Prostate gland (tissue), 2 donors: ENCODE measurements at regions not wholly inside any gene's neighbourhood (a gene's known extent, or its start where the extent isn't known, plus 50 kb on each side); places are given as distances from the start of the nearest gene placed in this dataset.

ENCODE experiments used
- DNase-seq: peaks from one replicate; pipeline ENCODE4 v3.0.0-alpha.2; 2019; ENCODE audit warnings: low spot score
- H3K27ac ChIP-seq, 2 donors: fragments of 200-600 bp; sonication (generic); 2 replicates each; pipeline ENCODE4 v1.5.1; 2017 to 2019
- H3K27me3 ChIP-seq: fragments of 200-600 bp; sonication (generic); replicated peaks from 2 replicates; pipeline ENCODE4 v1.5.1; 2019; ENCODE audit not compliant: insufficient read depth
- H3K36me3 ChIP-seq, 2 donors: fragments of 200-600 bp; sonication (generic); 1 replicate in 1 of 2; 2 replicates in 1 of 2; pipeline versions ENCODE4 v1.5.1 to v1.8.1; 2017 to 2019
- H3K4me1 ChIP-seq: fragments of 200-600 bp; sonication (generic); replicated peaks from 2 replicates; pipeline ENCODE4 v1.5.1; 2019
- H3K4me3 ChIP-seq, 2 donors: fragments of 200-600 bp; sonication (generic); 2 replicates each; pipeline ENCODE4 v1.5.1; 2017 to 2019
- H3K9me3 ChIP-seq: fragments of 200-600 bp; sonication (generic); 2 replicates; pipeline ENCODE4 v1.5.1; 2017
- POLR2A ChIP-seq: fragments of 450-650 bp; IDR thresholded peaks from one replicate; pipeline ENCODE4 v1.6.1; 2016; ENCODE audit warnings: antibody characterized with exemption, mild to moderate bottlenecking
- POLR2AphosphoS5 ChIP-seq: sonication (generic); formaldehyde crosslinking; IDR thresholded peaks from one replicate; pipeline ENCODE4 v1.6.1; 2017; ENCODE audit warnings: antibody characterized with exemption
- WGBS: methylation state at CpG from one replicate; pipeline ENCODE4 v1.1.5; 2018; 5-methylcytosine and 5-hydroxymethylcytosine counted together
- intact Hi-C: fragments of 100-400 bp; cut with DNase I; formaldehyde crosslinking; loops from one replicate; pipeline ENCODE4 v1.14.2; 2022
- TF ChIP-seq, protein P1 (sequence below), 4 experiments: fragments of 200-600 bp in 2 of 4; fragments of 450-650 bp in 2 of 4; sonication (generic) in 2 of 4; IDR thresholded peaks; 1 replicate in 3 of 4; 2 replicates in 1 of 4; pipeline ENCODE4 v1.5.1; 2016 to 2019; ENCODE audit warnings: antibody characterized with exemption in 4 of 4, mild to moderate bottlenecking in 2 of 4, moderate library complexity in 2 of 4

DNA sequence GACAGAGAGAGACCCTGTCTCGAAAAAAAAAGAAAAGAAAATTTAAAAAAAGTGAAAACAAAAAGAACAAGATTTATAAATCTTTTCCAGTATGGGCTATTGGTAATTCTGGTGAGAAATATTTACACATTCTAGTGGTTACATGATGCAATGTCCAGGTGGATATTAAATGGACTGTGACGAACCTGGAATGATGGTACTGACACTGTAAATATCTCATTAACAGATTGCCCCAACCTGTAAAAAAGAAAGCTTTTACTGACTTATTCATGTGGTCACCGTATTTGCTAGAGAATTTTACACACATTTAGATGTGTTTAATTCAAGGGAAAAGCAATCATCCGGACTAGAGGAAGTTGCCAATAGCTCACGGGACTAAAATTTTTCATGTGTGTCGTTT, 162.1 kb upstream of the LRIG1 start:
- Histone ChIP-seq H3K4me3 (no peak overlapping the region), H3K4me1 (no peaks in the 10 kb centered on the region), H3K27ac (no peak overlapping the region), H3K27me3 (no peaks in the 10 kb centered on the region), H3K9me3 (no peaks in the 10 kb centered on the region), H3K36me3 (no peaks in the 10 kb centered on the region)
- intact Hi-C loops: no loop called here
- no peak for DNase-seq
- 65% methylated on average over 6 of the region's 6 CpGs for WGBS
- TF ChIP-seq, protein P1, sequence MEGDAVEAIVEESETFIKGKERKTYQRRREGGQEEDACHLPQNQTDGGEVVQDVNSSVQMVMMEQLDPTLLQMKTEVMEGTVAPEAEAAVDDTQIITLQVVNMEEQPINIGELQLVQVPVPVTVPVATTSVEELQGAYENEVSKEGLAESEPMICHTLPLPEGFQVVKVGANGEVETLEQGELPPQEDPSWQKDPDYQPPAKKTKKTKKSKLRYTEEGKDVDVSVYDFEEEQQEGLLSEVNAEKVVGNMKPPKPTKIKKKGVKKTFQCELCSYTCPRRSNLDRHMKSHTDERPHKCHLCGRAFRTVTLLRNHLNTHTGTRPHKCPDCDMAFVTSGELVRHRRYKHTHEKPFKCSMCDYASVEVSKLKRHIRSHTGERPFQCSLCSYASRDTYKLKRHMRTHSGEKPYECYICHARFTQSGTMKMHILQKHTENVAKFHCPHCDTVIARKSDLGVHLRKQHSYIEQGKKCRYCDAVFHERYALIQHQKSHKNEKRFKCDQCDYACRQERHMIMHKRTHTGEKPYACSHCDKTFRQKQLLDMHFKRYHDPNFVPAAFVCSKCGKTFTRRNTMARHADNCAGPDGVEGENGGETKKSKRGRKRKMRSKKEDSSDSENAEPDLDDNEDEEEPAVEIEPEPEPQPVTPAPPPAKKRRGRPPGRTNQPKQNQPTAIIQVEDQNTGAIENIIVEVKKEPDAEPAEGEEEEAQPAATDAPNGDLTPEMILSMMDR (IDR thresholded peaks at IDR 0.05): no peak
- TF ChIP-seq POLR2A (no peak), POLR2AphosphoS5 (no peak)

DNA sequence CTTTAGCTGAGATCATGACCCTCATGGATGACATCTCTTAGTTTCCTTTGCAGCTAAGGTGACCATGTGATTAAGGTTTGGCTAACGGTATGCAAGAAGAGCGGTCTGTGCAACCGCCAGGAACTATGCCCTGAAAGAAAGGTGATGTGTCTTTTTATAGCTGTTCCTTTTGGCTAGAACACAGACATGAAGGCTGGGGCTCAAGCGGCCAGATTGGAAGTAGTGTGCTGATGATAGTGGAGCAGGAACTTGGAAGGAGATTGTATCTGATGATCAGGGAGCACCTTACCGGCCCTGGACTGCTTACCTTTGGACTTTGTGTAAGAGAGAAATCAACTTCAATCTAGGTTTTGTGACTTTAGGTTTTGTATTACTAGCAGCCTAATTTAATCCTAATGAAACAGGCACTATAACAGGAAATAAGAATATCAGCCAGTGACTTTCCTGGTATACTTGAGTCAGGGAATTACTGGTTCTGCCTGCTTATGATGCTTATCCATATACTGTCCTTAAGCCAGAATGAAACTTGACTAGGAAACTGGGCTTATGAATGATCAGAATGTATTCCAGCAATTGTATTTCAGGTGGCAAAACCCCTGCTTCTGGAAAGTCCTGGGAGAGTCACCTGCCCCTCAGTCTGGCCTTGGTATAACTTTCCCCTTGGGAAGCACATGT, 164.3 kb upstream of the LRIG1 start:
- H3K4me1 ChIP-seq: no peaks in the 10 kb centered on the region
- H3K27me3 ChIP-seq: no peaks in the 10 kb centered on the region
- H3K36me3 ChIP-seq: no peaks in the 10 kb centered on the region
- H3K9me3 ChIP-seq: no peaks in the 10 kb centered on the region
- no peak overlapping the region for H3K27ac ChIP-seq
- intact Hi-C loops: no loop called here
- DNase-seq: peak; percentile 25
- H3K4me3 ChIP-seq: no peak overlapping the region
- 42% methylated on average over 5 of the region's 5 CpGs for WGBS
- TF ChIP-seq POLR2A (no peak), POLR2AphosphoS5 (no peak)
- TF ChIP-seq, protein P1 (IDR thresholded peaks at IDR 0.05): no peak

DNA sequence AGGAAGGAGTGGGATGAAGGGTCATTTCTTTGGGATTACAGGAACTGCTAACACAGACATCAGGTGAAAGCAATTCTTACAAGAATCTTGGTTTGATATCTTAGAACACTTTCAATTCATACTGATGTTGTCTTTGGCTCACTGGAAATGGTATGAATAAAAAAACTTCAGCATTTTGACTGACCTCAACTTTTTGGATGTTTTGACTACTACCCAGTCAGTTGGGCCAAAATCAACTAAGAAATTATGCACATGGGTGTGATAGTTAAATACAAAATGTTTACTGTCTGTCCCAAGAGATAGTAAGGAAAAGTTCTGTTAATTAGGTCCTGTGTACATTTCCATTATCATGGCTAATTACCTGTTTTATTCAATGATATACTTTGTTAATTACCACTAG, 165.5 kb upstream of the LRIG1 start:
- no peaks in the 10 kb centered on the region for H3K27me3 ChIP-seq
- intact Hi-C loops: no loop called here
- TF ChIP-seq POLR2AphosphoS5 (no peak), POLR2A (no peak)
- TF ChIP-seq, protein P1 (IDR thresholded peaks at IDR 0.05): no peak
- H3K36me3 ChIP-seq: no peaks in the 10 kb centered on the region
- no peak for DNase-seq
- no peaks in the 10 kb centered on the region for H3K4me1 ChIP-seq
- no peak overlapping the region for H3K4me3 ChIP-seq
- H3K27ac ChIP-seq: no peak overlapping the region
- no peaks in the 10 kb centered on the region for H3K9me3 ChIP-seq

DNA sequence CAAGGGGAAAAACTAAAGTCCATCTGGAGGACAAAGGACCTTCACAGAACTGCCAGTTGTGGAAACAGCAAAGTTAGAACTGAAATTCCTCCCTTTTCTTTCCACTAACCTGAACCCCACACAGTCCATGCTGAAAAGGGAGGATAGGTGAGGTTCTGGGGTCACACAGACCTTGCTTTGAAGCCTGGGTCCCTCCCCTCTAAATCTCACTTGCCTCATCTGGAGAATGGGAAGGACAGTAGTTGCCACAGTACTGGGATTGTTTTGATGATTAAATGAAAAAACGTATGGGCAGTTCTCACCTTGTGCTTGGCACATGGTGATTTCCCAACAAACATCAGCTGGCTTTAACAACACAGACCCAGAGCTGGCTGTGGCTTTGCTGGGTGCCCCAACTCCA, 166.4 kb upstream of the LRIG1 start:
- Histone ChIP-seq H3K36me3 (no peaks in the 10 kb centered on the region), H3K4me1 (no peaks in the 10 kb centered on the region), H3K27me3 (no peaks in the 10 kb centered on the region), H3K9me3 (no peaks in the 10 kb centered on the region), H3K27ac (no peak overlapping the region), H3K4me3 (no peak overlapping the region)
- 57% methylated on average over 1 of the region's 1 CpG for WGBS
- DNase-seq: no peak
- TF ChIP-seq POLR2AphosphoS5: no peak
- TF ChIP-seq, protein P1 (IDR thresholded peaks at IDR 0.05): no peak
- no peak for TF ChIP-seq POLR2A
- intact Hi-C loops: no loop called here

DNA sequence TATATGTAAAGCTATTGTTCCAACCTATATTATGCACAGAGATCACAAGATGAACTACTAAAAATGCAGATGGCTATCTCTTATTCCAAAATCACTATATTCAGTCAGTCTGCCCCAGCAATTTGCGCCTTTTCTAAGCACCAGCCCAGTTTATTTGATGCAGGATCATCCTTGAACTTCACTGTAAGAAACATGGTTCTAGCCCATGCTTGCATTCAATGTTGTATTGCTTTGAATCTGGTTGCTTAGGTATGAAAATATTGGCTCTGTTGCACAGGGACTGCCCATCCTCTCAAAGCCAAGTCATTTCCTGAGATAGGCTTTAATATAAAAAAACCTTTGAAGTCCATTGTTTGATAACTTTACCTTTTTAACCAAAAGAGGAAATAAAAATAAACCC, 170.5 kb upstream of the LRIG1 start:
- no peaks in the 10 kb centered on the region for H3K9me3 ChIP-seq
- no peaks in the 10 kb centered on the region for H3K27me3 ChIP-seq
- H3K4me1 ChIP-seq: no peaks in the 10 kb centered on the region
- TF ChIP-seq POLR2AphosphoS5: no peak
- TF ChIP-seq POLR2A: no peak
- TF ChIP-seq, protein P1 (IDR thresholded peaks at IDR 0.05): no peak
- DNase-seq: no peak
- intact Hi-C loops: no loop called here
- H3K36me3 ChIP-seq: no peaks in the 10 kb centered on the region
- H3K27ac ChIP-seq: no peak overlapping the region
- 67% methylated on average over 1 of the region's 1 CpG for WGBS
- H3K4me3 ChIP-seq: no peak overlapping the region
